ENCODE measurements at regions not wholly inside any gene's neighbourhood (a gene's known extent, or its start where the extent isn't known, plus 50 kb on each side); places are given as distances from the start of the nearest gene placed in this dataset.

DNA sequence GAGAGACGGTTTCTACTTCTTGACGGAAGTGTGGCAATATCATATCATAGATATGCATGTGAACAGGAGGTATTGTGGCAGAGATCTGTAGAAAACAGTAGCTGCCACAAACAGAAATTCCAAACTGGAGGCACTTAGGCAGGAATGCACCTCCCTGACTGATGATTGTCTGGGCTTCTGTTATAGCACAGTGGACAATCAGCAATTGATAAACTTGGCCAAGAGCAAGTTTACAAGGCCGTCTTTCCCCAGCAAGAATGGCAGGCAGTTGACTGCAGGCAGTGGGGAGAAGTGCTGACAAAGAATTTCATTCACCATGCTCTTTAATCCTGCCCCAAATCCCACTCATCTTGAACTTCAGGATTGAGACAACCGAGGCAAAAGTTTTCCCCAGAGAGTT is 114.4 kb upstream of the STOX2 start:
- TF ChIP-seq, protein P1, sequence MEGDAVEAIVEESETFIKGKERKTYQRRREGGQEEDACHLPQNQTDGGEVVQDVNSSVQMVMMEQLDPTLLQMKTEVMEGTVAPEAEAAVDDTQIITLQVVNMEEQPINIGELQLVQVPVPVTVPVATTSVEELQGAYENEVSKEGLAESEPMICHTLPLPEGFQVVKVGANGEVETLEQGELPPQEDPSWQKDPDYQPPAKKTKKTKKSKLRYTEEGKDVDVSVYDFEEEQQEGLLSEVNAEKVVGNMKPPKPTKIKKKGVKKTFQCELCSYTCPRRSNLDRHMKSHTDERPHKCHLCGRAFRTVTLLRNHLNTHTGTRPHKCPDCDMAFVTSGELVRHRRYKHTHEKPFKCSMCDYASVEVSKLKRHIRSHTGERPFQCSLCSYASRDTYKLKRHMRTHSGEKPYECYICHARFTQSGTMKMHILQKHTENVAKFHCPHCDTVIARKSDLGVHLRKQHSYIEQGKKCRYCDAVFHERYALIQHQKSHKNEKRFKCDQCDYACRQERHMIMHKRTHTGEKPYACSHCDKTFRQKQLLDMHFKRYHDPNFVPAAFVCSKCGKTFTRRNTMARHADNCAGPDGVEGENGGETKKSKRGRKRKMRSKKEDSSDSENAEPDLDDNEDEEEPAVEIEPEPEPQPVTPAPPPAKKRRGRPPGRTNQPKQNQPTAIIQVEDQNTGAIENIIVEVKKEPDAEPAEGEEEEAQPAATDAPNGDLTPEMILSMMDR (IDR thresholded peaks at IDR 0.05): no peak
- TF ChIP-seq POLR2AphosphoS5 (IDR thresholded peaks at IDR 0.05): no peak
